ENCODE measurements at regions not wholly inside any gene's neighbourhood (a gene's known extent, or its start where the extent isn't known, plus 50 kb on each side); places are given as distances from the start of the nearest gene placed in this dataset.

DNA sequence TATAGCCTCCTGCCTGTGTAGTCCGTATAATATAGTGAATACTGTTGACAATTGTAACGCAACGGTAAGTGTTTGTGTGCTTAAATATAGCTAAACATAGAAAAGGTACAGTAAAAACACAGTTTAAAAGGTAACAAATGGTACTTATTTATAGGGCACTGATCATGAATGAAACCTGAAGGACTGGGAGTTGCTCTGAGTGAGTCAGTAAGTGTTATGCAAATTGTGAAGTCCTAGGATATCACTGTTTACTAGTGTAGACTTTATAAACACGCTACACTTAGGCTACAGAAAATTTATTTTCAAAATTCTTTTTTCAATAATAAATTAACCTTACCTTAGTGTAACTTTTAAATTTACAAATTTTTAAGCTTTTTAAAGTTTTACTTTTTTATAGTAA, 1090.1 kb downstream of the CDH9 start:
- ChIA-PET CTCF (no interaction called here), POLR2A (no interaction called here)
- H3K4me1 ChIP-seq (ENCODE audit: control insufficient read depth, insufficient read depth, low read length) = no peaks in the 10 kb centered on the region
- ATAC-seq = no peak
- in situ Hi-C loops (cut with HindIII; ENCODE audit: low pct_unique_long_range_greater_than_20kb, low sequenced_read_pairs) (no loop called here), intact Hi-C loops (cut with micrococcal nuclease; ENCODE audit: unreplicated experiment) (no loop called here)
- no peaks in the 10 kb centered on the region for H3K27me3 ChIP-seq (ENCODE audit: control insufficient read depth, insufficient read depth, low read length)
- H3K9me3 ChIP-seq (ENCODE audit: control insufficient read depth, insufficient read depth, low read depth, low read length) = no peaks in the 10 kb centered on the region
- H3K4me3 ChIP-seq (ENCODE audit: low read depth in 2 of 2, low read length in 2 of 2) = no peak overlapping the region
- no peak for DNase-seq (ENCODE audit: low read depth, low spot score)
- no TSS peak for BruUV-seq (replicated peaks)
- no peaks in the 10 kb centered on the region for H3K36me3 ChIP-seq (ENCODE audit: control insufficient read depth, insufficient read depth, low read length)
- H3K27ac ChIP-seq (ENCODE audit: low read length) = no peak overlapping the region
- no peak for TF ChIP-seq SIN3A (IDR thresholded peaks at IDR 0.05; ENCODE audit: borderline replicate concordance, insufficient read depth, low read depth, low read length)
- TF ChIP-seq, protein P1, sequence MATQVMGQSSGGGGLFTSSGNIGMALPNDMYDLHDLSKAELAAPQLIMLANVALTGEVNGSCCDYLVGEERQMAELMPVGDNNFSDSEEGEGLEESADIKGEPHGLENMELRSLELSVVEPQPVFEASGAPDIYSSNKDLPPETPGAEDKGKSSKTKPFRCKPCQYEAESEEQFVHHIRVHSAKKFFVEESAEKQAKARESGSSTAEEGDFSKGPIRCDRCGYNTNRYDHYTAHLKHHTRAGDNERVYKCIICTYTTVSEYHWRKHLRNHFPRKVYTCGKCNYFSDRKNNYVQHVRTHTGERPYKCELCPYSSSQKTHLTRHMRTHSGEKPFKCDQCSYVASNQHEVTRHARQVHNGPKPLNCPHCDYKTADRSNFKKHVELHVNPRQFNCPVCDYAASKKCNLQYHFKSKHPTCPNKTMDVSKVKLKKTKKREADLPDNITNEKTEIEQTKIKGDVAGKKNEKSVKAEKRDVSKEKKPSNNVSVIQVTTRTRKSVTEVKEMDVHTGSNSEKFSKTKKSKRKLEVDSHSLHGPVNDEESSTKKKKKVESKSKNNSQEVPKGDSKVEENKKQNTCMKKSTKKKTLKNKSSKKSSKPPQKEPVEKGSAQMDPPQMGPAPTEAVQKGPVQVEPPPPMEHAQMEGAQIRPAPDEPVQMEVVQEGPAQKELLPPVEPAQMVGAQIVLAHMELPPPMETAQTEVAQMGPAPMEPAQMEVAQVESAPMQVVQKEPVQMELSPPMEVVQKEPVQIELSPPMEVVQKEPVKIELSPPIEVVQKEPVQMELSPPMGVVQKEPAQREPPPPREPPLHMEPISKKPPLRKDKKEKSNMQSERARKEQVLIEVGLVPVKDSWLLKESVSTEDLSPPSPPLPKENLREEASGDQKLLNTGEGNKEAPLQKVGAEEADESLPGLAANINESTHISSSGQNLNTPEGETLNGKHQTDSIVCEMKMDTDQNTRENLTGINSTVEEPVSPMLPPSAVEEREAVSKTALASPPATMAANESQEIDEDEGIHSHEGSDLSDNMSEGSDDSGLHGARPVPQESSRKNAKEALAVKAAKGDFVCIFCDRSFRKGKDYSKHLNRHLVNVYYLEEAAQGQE (IDR thresholded peaks at IDR 0.05; ENCODE audit: insufficient read depth in 1 of 2, low read depth in 2 of 2, low read length in 1 of 2) = no peak
- TF ChIP-seq TCF7L2 (IDR thresholded peaks at IDR 0.05; ENCODE audit: low read depth, low read length) = no peak
- TF ChIP-seq, protein P2, sequence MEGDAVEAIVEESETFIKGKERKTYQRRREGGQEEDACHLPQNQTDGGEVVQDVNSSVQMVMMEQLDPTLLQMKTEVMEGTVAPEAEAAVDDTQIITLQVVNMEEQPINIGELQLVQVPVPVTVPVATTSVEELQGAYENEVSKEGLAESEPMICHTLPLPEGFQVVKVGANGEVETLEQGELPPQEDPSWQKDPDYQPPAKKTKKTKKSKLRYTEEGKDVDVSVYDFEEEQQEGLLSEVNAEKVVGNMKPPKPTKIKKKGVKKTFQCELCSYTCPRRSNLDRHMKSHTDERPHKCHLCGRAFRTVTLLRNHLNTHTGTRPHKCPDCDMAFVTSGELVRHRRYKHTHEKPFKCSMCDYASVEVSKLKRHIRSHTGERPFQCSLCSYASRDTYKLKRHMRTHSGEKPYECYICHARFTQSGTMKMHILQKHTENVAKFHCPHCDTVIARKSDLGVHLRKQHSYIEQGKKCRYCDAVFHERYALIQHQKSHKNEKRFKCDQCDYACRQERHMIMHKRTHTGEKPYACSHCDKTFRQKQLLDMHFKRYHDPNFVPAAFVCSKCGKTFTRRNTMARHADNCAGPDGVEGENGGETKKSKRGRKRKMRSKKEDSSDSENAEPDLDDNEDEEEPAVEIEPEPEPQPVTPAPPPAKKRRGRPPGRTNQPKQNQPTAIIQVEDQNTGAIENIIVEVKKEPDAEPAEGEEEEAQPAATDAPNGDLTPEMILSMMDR (IDR thresholded peaks at IDR 0.05) = no peak
- no peak for TF ChIP-seq POLR2AphosphoS5 (IDR thresholded peaks at IDR 0.05; ENCODE audit: low read depth, low read length)

- H3K27ac ChIP-seq (ENCODE audit: low read length) = no peak overlapping the region
- no peaks in the 10 kb centered on the region for H3K9me3 ChIP-seq (ENCODE audit: control insufficient read depth, insufficient read depth, low read depth, low read length)
- TF ChIP-seq, protein P1 (IDR thresholded peaks at IDR 0.05; ENCODE audit: insufficient read depth in 1 of 2, low read depth in 2 of 2, low read length in 1 of 2) = no peak
- no peak for TF ChIP-seq TCF7L2 (IDR thresholded peaks at IDR 0.05; ENCODE audit: low read depth, low read length)
- TF ChIP-seq, protein P2 (IDR thresholded peaks at IDR 0.05) = no peak
- TF ChIP-seq POLR2AphosphoS5 (IDR thresholded peaks at IDR 0.05; ENCODE audit: low read depth, low read length) = no peak
- TF ChIP-seq SIN3A (IDR thresholded peaks at IDR 0.05; ENCODE audit: borderline replicate concordance, insufficient read depth, low read depth, low read length) = no peak
- H3K4me1 ChIP-seq (ENCODE audit: control insufficient read depth, insufficient read depth, low read length) = no peaks in the 10 kb centered on the region
- CTCF ChIA-PET = no interaction called here
- ATAC-seq (no peak), DNase-seq (ENCODE audit: low read depth, low spot score) (no peak)
- in situ Hi-C loops (cut with HindIII; ENCODE audit: low pct_unique_long_range_greater_than_20kb, low sequenced_read_pairs) (no loop called here), intact Hi-C loops (cut with micrococcal nuclease; ENCODE audit: unreplicated experiment) (no loop called here)
- no peak overlapping the region for H3K4me3 ChIP-seq (ENCODE audit: low read depth in 2 of 2, low read length in 2 of 2)
- H3K27me3 ChIP-seq (ENCODE audit: control insufficient read depth, insufficient read depth, low read length) = no peaks in the 10 kb centered on the region
- no peaks in the 10 kb centered on the region for H3K36me3 ChIP-seq (ENCODE audit: control insufficient read depth, insufficient read depth, low read length)
- POLR2A ChIA-PET = no interaction called here
- BruUV-seq (replicated peaks) = no TSS peak
These were observed 1093.6 kb downstream of the CDH9 start for GRCh38 chr5:25944786-25945185.
